ENCODE measurements at regions not wholly inside any gene's neighbourhood (a gene's known extent, or its start where the extent isn't known, plus 50 kb on each side); places are given as distances from the start of the nearest gene placed in this dataset.

DNA sequence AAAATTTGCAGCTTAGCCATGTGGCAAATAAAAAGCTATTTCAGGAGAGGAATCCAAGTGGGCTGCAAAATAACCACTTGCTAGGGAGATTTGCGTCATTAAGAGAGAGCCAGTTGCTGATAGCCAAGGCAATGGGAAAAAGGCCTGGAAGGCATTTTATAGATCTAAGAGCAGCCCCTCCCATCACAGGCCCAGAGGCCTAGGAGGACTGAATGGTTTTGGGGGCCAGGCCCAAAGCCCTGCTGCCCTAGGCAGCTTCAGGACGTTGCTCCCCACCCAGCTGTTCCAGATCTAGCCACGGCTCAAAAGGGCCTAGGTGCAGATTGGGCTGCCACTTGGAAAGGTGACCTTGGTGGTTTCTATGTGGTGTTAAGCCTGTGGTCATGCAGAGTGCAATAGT lies 169.0 kb downstream of the AASDHPPT start:
- Histone ChIP-seq H3K79me2 (ENCODE audit: insufficient read depth, low read length) (no peaks in the 10 kb centered on the region), H3K4me3 (replicated peaks in 1 of 2; ENCODE audit: low read depth in 1 of 2, low read length in 2 of 2) (no peak overlapping the region), H3K27me3 (ENCODE audit: insufficient read depth, low read length) (no peaks in the 10 kb centered on the region), H3K27ac (ENCODE audit: low read depth, low read length) (no peak overlapping the region), H3K36me3 (ENCODE audit: control insufficient read depth in 1 of 2, insufficient read depth in 2 of 2, low read length in 2 of 2) (no peaks in the 10 kb centered on the region), H4K20me1 (ENCODE audit: insufficient read depth) (no peaks in the 10 kb centered on the region), H3K4me1 (ENCODE audit: control insufficient read depth in 1 of 2, insufficient read depth in 2 of 2, low read length in 2 of 2) (no peaks in the 10 kb centered on the region), H3K4me2 (ENCODE audit: low read length) (no peak overlapping the region), H3K9ac (ENCODE audit: low read length) (no peak overlapping the region), H3K9me2 (ENCODE audit: insufficient read depth) (no peaks in the 10 kb centered on the region), H3K9me3 (ENCODE audit: control insufficient read depth in 1 of 2, insufficient read depth in 1 of 2, low read depth in 1 of 2, low read length in 2 of 2) (no peaks in the 10 kb centered on the region), H2AFZ (ENCODE audit: low read depth, low read length, poor library complexity, severe bottlenecking) (no peak overlapping the region)
- intact Hi-C loops (cut with micrococcal nuclease): no loop called here
- ChIA-PET CTCF (no interaction called here), POLR2A (no interaction called here), RAD21 (ENCODE audit: low non-redundant PET in 1 of 2, low total read pairs in 2 of 2, uncharacterized antibody in 2 of 2, unreplicated experiment in 2 of 2) (no interaction called here)
- BruUV-seq (replicated peaks): no TSS peak
- ATAC-seq (no peak), DNase-seq (ENCODE audit: low read depth, low spot score) (no peak)
- no peak for TF ChIP-seq FOSL1 (IDR thresholded peaks at IDR 0.05; ENCODE audit: low read depth)

DNA sequence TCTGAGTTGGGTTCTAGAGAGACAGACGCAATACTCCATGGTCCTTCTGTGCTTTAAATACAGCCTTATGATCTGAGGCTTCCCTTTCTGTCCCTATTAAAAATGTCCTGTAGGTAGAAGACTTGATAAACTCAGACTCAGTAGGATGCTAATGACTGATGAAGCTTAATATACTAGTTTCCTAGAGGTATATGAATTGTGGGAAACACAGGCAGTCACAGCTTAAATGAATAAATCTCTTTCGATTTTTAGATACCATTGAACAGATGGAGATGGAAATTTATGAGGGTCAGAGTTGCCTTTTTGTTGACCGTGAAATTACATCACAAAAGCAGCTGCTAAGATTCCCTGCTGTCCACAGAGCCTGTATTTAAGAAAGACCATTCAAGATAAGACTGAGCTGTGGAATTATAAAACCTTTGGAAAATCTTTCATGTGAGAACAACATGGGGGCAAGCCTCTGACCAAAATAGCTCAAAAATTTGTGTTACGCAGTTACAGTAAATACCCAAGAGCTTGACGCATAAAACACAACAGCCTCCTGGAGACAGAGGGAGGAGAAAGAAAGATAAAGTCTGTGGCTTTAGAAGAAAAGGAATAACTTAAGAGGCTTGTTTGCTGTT lies 172.3 kb downstream of the AASDHPPT start:
- TF ChIP-seq CTCF (IDR thresholded peaks at IDR 0.05 in 2 of 3, conservative IDR thresholded peaks at IDR 0.05 in 1 of 3; ENCODE audit: borderline replicate concordance in 1 of 3, insufficient read depth in 1 of 3, low read depth in 2 of 3, low read length in 2 of 3) (no peak), CBX3 (IDR thresholded peaks at IDR 0.05; ENCODE audit: low read depth) (no peak), POLR2AphosphoS5 (IDR thresholded peaks at IDR 0.05; ENCODE audit: low read depth, low read length) (no peak)
- ChIA-PET CTCF (no interaction called here), POLR2A (no interaction called here), RAD21 (ENCODE audit: low non-redundant PET in 1 of 2, low total read pairs in 2 of 2, uncharacterized antibody in 2 of 2, unreplicated experiment in 2 of 2) (no interaction called here)
- no peak overlapping the region for H3K27ac ChIP-seq (ENCODE audit: low read depth, low read length)
- H3K9me3 ChIP-seq (ENCODE audit: control insufficient read depth in 1 of 2, insufficient read depth in 1 of 2, low read depth in 1 of 2, low read length in 2 of 2): no peaks in the 10 kb centered on the region
- no peak overlapping the region for H2AFZ ChIP-seq (ENCODE audit: low read depth, low read length, poor library complexity, severe bottlenecking)
- no peaks in the 10 kb centered on the region for H3K36me3 ChIP-seq (ENCODE audit: control insufficient read depth in 1 of 2, insufficient read depth in 2 of 2, low read length in 2 of 2)
- no peak overlapping the region for H3K4me3 ChIP-seq (replicated peaks in 1 of 2; ENCODE audit: low read depth in 1 of 2, low read length in 2 of 2)
- BruUV-seq (replicated peaks): no TSS peak
- no peaks in the 10 kb centered on the region for H3K79me2 ChIP-seq (ENCODE audit: insufficient read depth, low read length)
- H3K27me3 ChIP-seq (ENCODE audit: insufficient read depth, low read length): no peaks in the 10 kb centered on the region
- no peak for DNase-seq (ENCODE audit: low read depth, low spot score)
- no peak for ATAC-seq
- H3K4me2 ChIP-seq (ENCODE audit: low read length): no peak overlapping the region
- H3K9me2 ChIP-seq (ENCODE audit: insufficient read depth): no peaks in the 10 kb centered on the region
- intact Hi-C loops (cut with micrococcal nuclease): no loop called here
- no peak overlapping the region for H3K9ac ChIP-seq (ENCODE audit: low read length)
- H3K4me1 ChIP-seq (ENCODE audit: control insufficient read depth in 1 of 2, insufficient read depth in 2 of 2, low read length in 2 of 2): no peaks in the 10 kb centered on the region
- no peaks in the 10 kb centered on the region for H4K20me1 ChIP-seq (ENCODE audit: insufficient read depth)
